D341Med (cell line): ENCODE measurements at regions not wholly inside any gene's neighbourhood (a gene's known extent, or its start where the extent isn't known, plus 50 kb on each side); places are given as distances from the start of the nearest gene placed in this dataset.

Source experiments
- DNase-seq: peaks from one replicate; pipeline ENCODE4 v3.0.0; 2012; ENCODE audit warnings: low spot score

DNA sequence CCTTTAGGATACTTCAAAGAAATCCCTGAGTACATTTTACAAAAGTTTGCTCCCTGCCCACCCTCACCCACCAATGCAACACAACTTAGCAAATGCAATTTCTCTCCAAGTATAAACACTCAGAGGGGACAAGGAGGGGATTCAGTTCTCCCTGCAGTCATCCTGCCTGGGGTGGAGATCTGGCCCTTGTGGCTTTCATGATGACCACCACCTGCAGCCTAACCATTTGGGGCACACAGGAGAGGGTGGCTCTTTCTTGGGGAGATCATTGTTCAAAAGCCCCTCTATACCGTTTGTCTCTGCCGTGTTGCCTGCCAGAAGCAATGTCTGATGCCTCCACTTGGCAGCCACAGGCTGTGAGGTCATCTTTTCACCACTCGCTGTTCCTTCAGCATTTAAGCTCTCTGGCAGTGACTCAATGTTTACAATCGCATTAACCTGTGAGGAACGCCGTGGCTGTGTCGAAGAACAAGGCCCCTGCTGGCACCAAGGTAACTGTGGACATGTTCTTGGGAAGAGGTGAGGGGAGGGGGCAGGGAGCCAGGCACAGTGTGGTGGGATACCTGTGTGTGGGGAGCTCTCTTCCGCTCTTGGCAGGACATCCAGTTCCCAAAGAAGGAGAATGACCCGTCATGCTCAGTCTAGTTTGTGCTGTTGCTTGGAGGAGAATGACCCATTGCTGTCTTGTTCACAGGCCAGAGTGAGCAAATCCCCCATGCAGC lies 103.9 kb upstream of the DUSP10 start:
- no peak for DNase-seq

- no peak for DNase-seq
These were observed 100.1 kb upstream of the DUSP10 start for GRCh38 chr1:221841983-221842335.

GRCh38 chr1:221841251-221841982 lies 99.5 kb upstream of the DUSP10 start:
- no peak for DNase-seq

DNA sequence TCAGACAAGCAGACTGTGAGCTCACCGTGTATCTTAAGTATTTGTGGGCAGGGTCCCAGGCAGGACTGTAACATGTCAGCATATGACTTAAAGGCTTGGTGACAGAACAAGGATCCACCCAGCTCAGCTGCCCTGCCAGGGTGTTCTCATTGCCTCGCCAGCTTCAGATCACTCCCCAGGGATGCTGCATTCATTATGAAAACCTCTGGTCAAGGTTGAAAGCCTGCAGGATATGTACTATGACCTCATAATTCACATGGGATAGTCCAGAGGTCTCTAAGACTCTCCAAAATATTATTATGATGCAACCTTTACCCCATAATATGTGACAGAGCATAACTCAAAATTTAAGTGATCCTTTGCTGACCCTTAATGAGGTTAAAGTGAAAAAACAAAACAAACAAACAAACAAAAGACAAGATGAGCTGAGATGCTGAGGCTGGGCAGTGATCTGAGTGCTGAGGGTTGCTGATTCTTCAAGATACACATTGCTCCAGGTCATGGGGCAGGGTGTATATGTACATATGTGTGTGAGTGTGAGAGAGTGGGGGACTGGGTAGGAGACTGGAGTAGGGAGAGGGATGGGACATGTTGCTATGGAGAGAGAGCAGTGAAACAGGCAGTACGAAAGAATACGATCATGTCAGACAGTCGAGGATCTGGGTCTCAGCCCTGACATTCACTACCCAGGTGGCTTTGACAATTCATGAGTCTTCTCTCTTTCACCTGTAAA lies 98.8 kb upstream of the DUSP10 start:
- no peak for DNase-seq

DNA sequence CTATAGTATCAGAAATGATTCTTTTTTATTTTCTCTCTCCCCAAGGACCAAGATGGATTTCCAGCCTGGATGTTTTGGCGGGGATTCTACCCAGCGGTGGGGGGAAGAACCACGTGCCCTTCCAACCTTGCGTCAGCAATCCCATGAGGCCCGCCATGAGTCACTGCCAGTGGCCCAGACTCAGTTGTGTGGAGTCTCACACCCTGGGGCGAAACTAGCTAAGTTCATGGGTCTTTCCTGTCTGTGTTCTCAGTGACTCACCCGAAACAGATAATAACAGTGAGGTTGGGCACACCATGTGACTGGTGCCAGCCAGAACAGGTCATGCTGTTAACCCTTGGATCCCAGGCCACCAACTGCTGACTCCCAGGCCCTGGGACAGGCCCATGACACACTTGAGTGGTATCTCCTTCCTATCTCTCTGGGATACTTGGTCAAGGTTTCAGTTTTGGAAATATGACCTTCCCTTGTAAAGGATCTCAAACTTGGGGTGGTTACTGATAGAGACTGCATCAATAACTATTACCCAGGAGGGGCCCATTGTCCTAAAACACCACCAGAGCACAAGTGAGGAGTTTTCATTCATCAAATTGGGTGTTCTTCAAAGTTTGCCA lies 98.0 kb upstream of the DUSP10 start:
- no peak for DNase-seq

DNA sequence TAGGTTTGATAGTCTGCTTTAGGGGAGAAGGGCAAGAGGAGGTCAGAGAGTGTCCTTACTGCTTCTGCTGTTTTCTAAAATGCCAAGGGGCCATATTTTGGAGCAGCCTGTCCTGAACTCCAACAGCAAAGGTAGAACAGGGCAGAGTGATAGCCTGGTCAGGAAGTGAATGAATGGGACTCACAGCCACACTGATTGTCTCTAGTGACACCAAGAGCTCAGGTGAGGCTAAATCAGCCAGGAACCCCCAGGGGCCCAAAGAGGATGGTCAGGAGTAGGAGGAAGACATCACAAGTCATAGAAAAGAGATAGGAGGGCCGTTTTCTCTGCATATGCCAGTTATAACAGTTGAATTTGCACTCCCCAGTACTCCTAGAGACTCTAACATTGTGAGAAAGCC lies 97.4 kb upstream of the DUSP10 start:
- DNase-seq = no peak

DNA sequence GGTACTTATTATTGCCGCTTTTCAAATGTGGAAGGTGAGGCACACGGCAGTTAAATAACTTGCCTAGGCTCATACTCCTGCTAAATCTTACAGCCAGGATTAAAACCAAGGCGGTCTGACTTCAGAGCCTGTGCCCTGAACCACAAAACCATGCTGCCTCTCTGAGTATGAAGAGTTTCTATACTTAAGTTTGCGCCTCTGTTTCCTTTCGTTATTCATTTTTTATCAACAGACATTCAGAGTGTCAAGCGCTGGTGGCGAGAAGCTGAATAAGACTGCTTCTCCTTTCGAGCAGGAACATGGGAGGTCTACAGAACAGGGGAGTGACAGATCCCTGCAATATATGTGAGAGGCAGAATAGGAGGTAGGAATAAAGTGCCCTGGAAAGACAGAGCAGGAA lies 96.0 kb upstream of the DUSP10 start:
- no peak for DNase-seq

DNA sequence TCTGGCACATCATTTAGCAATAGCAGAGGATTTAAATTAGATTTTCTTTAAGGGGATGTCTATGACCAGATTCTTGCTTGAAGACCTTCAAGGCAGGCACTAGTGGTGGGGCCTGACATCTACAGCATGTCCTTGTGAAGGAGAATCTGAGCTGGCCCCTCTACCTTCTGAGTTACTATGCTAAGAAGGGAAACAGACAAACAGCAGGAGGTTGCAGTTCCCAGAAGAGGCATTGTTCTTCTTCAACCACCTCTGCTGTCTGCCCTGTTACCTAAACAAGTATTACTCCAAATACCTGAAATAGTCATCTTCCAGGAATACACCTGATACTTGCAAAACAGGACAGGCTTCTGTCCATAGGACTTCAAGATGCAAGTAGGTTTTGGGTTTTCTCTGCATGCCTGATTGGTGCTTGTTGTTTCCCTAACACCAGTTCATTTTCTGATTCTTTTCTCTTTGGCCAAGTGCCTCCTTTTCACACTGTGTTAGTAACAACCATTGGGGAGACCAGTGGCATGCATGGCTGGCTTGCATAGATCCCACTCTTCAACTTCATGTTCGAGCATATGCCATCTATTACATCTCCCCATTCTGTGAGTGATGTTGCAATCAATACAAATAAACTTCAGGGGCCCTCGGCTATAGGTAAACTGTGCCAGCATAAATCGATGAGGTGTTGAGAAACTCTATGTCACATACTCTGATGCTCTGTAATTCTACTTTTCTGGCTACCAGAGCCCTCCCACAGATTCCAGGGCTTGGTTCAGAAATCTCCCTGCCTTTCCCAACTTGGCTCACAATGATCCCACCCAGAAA lies 93.0 kb upstream of the DUSP10 start:
- DNase-seq = no peak

DNA sequence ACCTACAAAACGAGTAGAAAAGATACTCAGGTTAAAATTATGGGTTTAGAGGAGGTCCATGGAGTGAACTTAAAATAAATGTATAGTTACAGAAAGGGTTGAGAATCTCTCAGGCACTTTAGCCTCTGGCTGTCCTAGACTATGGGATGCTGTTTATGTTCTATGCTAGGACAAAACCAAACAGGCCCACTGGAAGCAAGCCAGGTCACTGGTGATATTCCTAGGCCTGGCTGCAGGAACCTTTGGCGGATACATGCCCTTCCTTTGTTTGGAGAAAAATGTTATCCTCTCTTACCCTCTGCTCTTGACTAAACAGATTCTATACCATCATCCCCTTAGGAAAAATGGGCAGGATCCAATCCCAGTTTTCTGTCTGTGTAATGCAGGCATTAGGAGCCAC lies 90.7 kb upstream of the DUSP10 start:
- no peak for DNase-seq

- no peak for DNase-seq
These were observed 90.3 kb upstream of the DUSP10 start for GRCh38 chr1:221832151-221832550.

DNA sequence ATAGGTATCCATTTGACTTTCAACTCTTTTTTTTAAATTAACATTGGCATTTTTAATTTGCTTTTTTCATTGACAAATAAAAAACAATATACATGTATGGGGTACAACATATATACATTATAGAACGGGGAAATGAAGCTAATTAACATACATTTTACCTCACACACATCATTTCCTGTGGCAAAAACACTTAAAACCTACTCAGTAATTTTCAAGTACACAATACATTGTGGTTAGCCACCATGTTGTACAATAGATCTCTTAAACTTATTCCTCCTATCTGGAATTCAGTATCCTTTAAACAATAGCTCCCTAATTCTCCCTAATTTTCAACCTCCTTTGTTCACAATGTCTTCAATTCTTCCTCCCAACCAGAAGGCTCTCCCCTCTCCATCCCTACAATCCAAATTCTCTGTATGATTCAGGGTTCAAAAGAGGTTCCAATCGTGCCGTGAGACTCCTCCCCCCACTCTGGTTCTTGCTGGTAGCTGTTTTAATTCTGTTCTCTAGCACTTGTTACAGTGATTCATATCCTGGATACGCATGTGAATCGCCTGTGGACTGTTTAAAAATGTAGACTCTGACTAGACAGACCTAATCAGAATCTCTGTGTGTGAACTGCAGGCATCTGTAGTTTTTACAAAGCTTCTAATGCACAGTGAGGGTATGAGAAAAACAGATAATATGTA lies 87.6 kb upstream of the DUSP10 start:
- no peak for DNase-seq

DNA sequence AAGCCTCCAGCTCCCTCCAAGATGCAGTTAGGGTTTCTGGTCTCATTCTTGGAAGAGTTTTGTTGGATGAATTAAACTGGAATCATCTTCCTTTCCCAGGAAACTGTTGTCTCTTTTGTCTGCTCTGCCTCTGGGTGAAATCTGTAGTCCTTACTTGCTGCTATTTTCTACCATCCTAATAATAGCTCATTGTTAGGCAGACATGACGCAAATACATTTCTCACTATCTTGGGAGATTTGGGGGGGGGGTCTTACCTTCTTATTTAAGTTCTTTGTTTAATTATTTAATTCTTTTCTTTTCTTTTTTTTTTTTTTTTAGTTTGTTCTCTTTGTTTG lies 85.4 kb upstream of the DUSP10 start:
- no peak for DNase-seq

- DNase-seq = no peak
These were observed 83.0 kb upstream of the DUSP10 start for GRCh38 chr1:221824909-221825308.

DNA sequence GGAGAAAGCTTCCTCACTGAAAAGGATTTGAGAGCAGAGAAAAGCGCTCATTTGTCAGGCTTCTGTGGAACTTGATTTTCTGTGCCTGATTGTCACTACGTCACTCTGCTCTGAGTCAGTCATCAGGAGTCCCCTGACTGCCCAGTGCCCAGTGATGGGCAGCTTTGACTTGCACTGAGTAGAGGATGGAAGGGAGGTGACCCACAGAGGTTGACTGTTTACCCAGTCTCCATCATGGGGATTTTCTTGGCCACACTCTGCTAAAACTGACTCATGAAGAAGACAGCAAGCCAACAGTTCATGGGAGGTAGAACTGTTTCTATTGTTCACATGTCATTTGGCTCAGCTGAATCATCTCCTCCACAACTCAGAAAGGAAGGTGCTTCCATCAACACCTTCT lies 82.1 kb upstream of the DUSP10 start:
- no peak for DNase-seq

DNA sequence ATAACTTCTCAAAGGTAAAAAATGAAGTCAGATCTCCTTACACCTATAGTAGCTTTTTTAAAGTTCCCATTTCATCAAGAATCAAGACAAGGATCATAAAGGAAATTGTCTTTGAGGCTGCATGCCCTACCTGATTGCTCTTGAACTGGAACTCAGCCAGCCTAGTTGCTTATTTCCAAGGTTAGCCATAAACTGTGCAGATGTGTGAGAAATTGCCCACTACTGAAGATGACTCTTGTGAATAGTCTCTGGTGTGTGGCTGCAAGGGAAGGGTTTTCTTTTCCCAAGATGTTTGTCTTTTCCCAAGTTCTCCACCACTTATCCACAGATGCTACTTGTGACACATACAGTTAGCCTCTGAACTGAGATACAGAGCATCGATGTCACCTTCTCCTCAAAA lies 81.7 kb upstream of the DUSP10 start:
- no peak for DNase-seq

- DNase-seq = no peak
These were observed 81.3 kb upstream of the DUSP10 start for GRCh38 chr1:221823149-221823548.

DNA sequence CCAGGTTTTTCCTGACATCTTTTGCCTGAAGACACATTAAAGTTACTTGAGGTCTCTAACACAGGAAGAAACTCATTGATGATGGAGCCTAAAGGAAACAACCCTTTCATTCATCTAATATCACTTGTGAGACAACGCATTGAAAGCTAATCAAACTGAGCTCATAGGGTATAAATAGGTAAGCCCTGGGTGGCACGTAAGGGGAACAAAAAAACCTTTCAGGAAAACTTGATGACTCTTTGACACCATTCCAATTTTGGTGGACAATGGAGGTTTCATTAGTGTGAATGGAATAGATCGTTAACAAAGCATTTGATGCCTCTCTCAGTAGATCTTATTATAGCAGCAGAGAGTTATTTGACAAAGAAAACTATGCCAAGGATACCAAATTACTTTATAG lies 80.7 kb upstream of the DUSP10 start:
- DNase-seq = no peak

GRCh38 chr1:221816899-221817298 lies 75.0 kb upstream of the DUSP10 start:
- no peak for DNase-seq

DNA sequence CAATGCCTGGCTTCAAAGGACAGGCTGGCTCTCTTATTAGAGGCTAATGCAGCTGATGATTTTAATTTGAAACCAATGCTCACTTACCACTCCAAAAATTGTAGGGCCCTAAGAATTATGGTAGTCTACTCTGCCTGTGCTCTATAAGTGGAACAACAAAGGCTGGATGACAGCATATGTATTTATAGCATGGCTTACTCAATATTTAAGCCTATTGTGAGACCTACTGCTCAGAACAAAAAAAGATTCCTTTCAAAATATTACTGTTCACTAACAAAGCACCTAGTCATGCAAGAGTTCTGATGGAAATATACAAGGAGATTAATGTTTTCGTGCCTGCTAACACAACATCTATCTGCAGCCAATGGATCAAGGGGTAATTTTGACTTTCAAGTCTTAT lies 73.8 kb upstream of the DUSP10 start:
- no peak for DNase-seq

DNA sequence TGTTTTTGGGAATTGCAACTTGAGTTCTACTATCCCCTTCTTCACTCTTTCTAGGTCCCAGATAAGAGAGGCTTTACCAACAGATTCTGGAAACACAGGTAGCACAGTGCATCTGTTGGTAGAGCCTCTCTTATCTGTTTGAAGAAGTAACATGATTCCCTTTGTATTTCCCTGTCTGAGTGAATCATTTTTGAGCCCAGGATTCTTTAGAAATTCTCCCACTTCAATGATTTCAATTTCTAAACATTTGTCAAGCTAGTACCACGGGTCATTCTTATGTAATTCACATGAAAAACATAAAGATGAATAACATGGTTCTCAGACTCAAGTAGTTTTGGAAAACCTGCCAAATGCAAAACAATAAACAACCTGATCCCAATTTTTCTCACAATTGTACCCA lies 72.0 kb upstream of the DUSP10 start:
- DNase-seq = no peak

GRCh38 chr1:221812905-221813597 lies 71.2 kb upstream of the DUSP10 start:
- DNase-seq = no peak
